ENCODE measurements at regions not wholly inside any gene's neighbourhood (a gene's known extent, or its start where the extent isn't known, plus 50 kb on each side); places are given as distances from the start of the nearest gene placed in this dataset.

GRCh38 chr13:74372511-74372910 lies 238.3 kb upstream of the KLF12 start:
- Histone ChIP-seq H3K27me3 (replicated peaks in 1 of 4; ENCODE audit: control insufficient read depth in 3 of 4, extremely low read depth in 1 of 4, insufficient read depth in 3 of 4, low read length in 3 of 4) (no peaks in the 10 kb centered on the region), H3K56ac (replicated peaks; ENCODE audit: insufficient read length, low read depth, low read length) (no peak overlapping the region)
- no peak for TF ChIP-seq RAD21 (IDR thresholded peaks at IDR 0.05 in 1 of 2, conservative IDR thresholded peaks at IDR 0.05 in 1 of 2; ENCODE audit: low read depth in 2 of 2, low read length in 2 of 2)
- no peak for TF ChIP-seq JUN (IDR thresholded peaks at IDR 0.05; ENCODE audit: low read depth, low read length)
- TF ChIP-seq POLR2A (IDR thresholded peaks at IDR 0.05; ENCODE audit: control extremely low read depth in 1 of 2, low read depth in 2 of 2, low read length in 2 of 2) = no peak
- no peak for TF ChIP-seq PHF8 (conservative IDR thresholded peaks at IDR 0.05; ENCODE audit: low read depth, low read length)
- TF ChIP-seq KDM4A (IDR thresholded peaks at IDR 0.05; ENCODE audit: low read depth, low read length, severe bottlenecking) = no peak

More at GRCh38 chr13:74372511-74372910, 238.3 kb upstream of the KLF12 start:
- H3K14ac ChIP-seq (ENCODE audit: insufficient read length) = no peak overlapping the region
- H2BK5ac ChIP-seq (ENCODE audit: low read depth, low read length) = no peak overlapping the region
- H4K5ac ChIP-seq (ENCODE audit: insufficient read length, low read depth, low read length) = no peak overlapping the region
- H3K4me2 ChIP-seq (ENCODE audit: insufficient read depth in 1 of 2, low read depth in 2 of 2, low read length in 2 of 2) = no peak overlapping the region
- no peaks in the 10 kb centered on the region for H3K36me3 ChIP-seq (ENCODE audit: control insufficient read depth in 2 of 4, insufficient read depth in 4 of 4, low read length in 3 of 4)
- no peak overlapping the region for H2BK12ac ChIP-seq (ENCODE audit: low read depth, low read length)
- H3K79me1 ChIP-seq (ENCODE audit: low read depth, low read length) = no peaks in the 10 kb centered on the region
- no peak overlapping the region for H2BK120ac ChIP-seq (replicated peaks; ENCODE audit: low read depth, low read length)
- H3K9me3 ChIP-seq (ENCODE audit: insufficient read depth in 2 of 2, low read depth in 1 of 2, low read length in 1 of 2) = no peaks in the 10 kb centered on the region
- no peaks in the 10 kb centered on the region for H3K4me1 ChIP-seq (replicated peaks in 1 of 4; ENCODE audit: control insufficient read depth in 3 of 4, insufficient read depth in 4 of 4, low read length in 3 of 4)
- ChIA-PET CTCF (ENCODE audit: partially characterized antibody) (no interaction called here), POLR2A (ENCODE audit: partially characterized antibody) (no interaction called here)
- no peak overlapping the region for H3K9ac ChIP-seq (replicated peaks in 1 of 4; ENCODE audit: extremely low read depth in 1 of 4, low read depth in 3 of 4, low read length in 3 of 4)
- no peak overlapping the region for H3K23ac ChIP-seq (ENCODE audit: insufficient read length)
- H2AFZ ChIP-seq (ENCODE audit: low read length) = no peak overlapping the region
- H4K20me1 ChIP-seq (replicated peaks in 1 of 2; ENCODE audit: control insufficient read depth in 1 of 2, insufficient read depth in 2 of 2, low read length in 2 of 2) = no peaks in the 10 kb centered on the region
- H3K4me3 ChIP-seq (ENCODE audit: extremely low read depth in 1 of 4, insufficient read depth in 2 of 4, low read depth in 3 of 4, low read length in 4 of 4) = no peak overlapping the region
- no peak overlapping the region for H3K4ac ChIP-seq (replicated peaks; ENCODE audit: insufficient read length, low read depth, low read length)
- DNase-seq (ENCODE audit: low read depth in 1 of 2, low spot score in 2 of 2) (no peak), FAIRE-seq (no peak)
- no peaks in the 10 kb centered on the region; the same call in 1 of the 2 replicates for H3K23me2 ChIP-seq (ENCODE audit: low read depth, low read length)
- no peak overlapping the region for H4K91ac ChIP-seq (replicated peaks; ENCODE audit: insufficient read length, low read length)
- H3K79me2 ChIP-seq (ENCODE audit: control insufficient read depth in 1 of 2, insufficient read depth in 2 of 2, low read length in 2 of 2) = no peaks in the 10 kb centered on the region
- no peak overlapping the region for H2BK15ac ChIP-seq (ENCODE audit: low read length)
- no peak overlapping the region for H3K27ac ChIP-seq (ENCODE audit: low read depth, low read length)
- no peak overlapping the region for H4K8ac ChIP-seq (ENCODE audit: extremely low read depth, insufficient read depth, low read length)
- H2BK20ac ChIP-seq (ENCODE audit: low read length) = no peak overlapping the region
- H3K18ac ChIP-seq (ENCODE audit: extremely low read depth, low read length) = no peak overlapping the region
- H2AK5ac ChIP-seq (ENCODE audit: low read depth, low read length) = no peak overlapping the region
